GM04503 (cell line): ENCODE measurements at regions not wholly inside any gene's neighbourhood (a gene's known extent, or its start where the extent isn't known, plus 50 kb on each side); places are given as distances from the start of the nearest gene placed in this dataset.

Experiments used
- DNase-seq: peaks from one replicate; pipeline ENCODE4 v3.0.0-alpha.2; 2012; ENCODE audit warnings: low read depth

- DNase-seq, result no peak
Observed at GRCh38 chr2:19809206-19809605, 92.6 kb downstream of the TTC32 start.

- no peak for DNase-seq
Observed at GRCh38 chr2:19807866-19808265, 93.9 kb downstream of the TTC32 start.

- no peak for DNase-seq
Observed at GRCh38 chr2:19807346-19807745, 94.4 kb downstream of the TTC32 start.

GRCh38 chr2:19806591-19806990 lies 95.2 kb downstream of the TTC32 start:
- DNase-seq, result no peak

- DNase-seq, result no peak
Observed at GRCh38 chr2:19806131-19806530, 95.7 kb downstream of the TTC32 start.

- no peak for DNase-seq
Observed at GRCh38 chr2:19805266-19805665, 96.5 kb downstream of the TTC32 start.

GRCh38 chr2:19804639-19805260 lies 97.0 kb downstream of the TTC32 start:
- no peak for DNase-seq

- DNase-seq, result no peak
Observed at GRCh38 chr2:19802086-19802841, 99.5 kb downstream of the TTC32 start.

- peak; percentile 84 for DNase-seq
Observed at GRCh38 chr2:19801367-19802080, 100.3 kb downstream of the TTC32 start.

- DNase-seq, result no peak
Observed at GRCh38 chr2:19800796-19801195, 101.0 kb downstream of the TTC32 start.

- no peak for DNase-seq
Observed at GRCh38 chr2:19799881-19800780, 101.7 kb downstream of the TTC32 start.

- DNase-seq, result no peak
Observed at GRCh38 chr2:19797871-19798270, 103.9 kb downstream of the TTC32 start.

GRCh38 chr2:19797243-19797810 lies 104.5 kb downstream of the TTC32 start:
- DNase-seq, result no peak

GRCh38 chr2:19796035-19796695 lies 105.6 kb downstream of the TTC32 start:
- peak; percentile 97 for DNase-seq

GRCh38 chr2:19793132-19793750 lies 108.5 kb downstream of the TTC32 start:
- DNase-seq, result no peak

GRCh38 chr2:19790291-19790690 lies 111.5 kb downstream of the TTC32 start:
- DNase-seq, result no peak

GRCh38 chr2:19787134-19787533 lies 114.6 kb downstream of the TTC32 start:
- DNase-seq, result no peak

GRCh38 chr2:19786408-19787058 lies 115.2 kb downstream of the TTC32 start:
- no peak for DNase-seq

GRCh38 chr2:19785867-19786266 lies 115.9 kb downstream of the TTC32 start:
- DNase-seq, result no peak

- no peak for DNase-seq
Observed at GRCh38 chr2:19785447-19785846, 116.3 kb downstream of the TTC32 start.
